ENCODE measurements at regions not wholly inside any gene's neighbourhood (a gene's known extent, or its start where the extent isn't known, plus 50 kb on each side); places are given as distances from the start of the nearest gene placed in this dataset.

DNA sequence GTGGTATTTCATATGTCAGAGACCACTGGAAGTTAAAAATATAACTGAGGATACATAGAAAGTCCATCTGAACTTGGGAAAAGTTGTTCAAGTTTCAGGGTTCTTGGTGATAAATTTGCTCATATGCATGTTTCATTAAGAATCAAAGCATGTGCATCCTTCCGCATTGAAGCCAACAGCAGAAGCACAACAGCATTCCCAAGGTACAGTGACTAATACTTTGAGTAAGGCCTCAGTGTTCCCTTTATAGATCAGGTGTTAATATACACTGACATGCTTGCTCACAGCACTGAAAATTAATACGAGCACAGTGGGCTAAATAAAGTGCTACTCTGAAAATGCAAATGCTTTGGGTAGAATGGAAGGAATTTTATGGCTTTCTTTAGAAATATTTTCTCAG lies 691.1 kb downstream of the METTL15 start:
- TF ChIP-seq L3MBTL2 (conservative IDR thresholded peaks at IDR 0.05) (no peak), HDGF (IDR thresholded peaks at IDR 0.05; ENCODE audit: borderline replicate concordance) (no peak), SP1 (IDR thresholded peaks at IDR 0.05) (no peak), ARNT (IDR thresholded peaks at IDR 0.05) (no peak), FOXA1 (IDR thresholded peaks at IDR 0.05) (no peak), FOXM1 (IDR thresholded peaks at IDR 0.05; ENCODE audit: borderline replicate concordance) (no peak)
